ENCODE measurements at regions not wholly inside any gene's neighbourhood (a gene's known extent, or its start where the extent isn't known, plus 50 kb on each side); places are given as distances from the start of the nearest gene placed in this dataset.

DNA sequence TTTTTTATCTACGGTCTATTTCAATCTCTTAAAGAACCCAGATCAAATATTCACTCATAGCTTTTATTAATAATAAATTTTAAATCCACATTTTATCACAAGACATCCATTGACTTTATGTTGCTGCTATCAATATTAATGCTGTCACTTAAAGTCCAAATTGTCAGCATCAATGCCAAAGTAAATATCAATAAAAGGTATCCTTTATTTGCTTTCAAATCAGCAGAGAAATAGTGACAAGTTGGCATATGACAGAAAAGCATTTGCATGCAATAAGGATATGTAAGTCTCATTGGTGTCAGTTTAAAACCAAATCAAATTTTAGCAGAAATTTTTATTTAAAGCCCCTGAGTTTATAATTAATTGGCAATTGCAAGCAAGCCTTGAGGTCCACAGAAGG is 775.4 kb downstream of the ADCYAP1 start:
- TF ChIP-seq, protein P1, sequence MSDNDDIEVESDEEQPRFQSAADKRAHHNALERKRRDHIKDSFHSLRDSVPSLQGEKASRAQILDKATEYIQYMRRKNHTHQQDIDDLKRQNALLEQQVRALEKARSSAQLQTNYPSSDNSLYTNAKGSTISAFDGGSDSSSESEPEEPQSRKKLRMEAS (IDR thresholded peaks at IDR 0.05): no peak
- Histone ChIP-seq H3K27ac (ENCODE audit: low read depth in 1 of 2, low read length in 2 of 2) (no peak overlapping the region), H3K36me3 (ENCODE audit: control insufficient read depth in 4 of 4, insufficient read depth in 3 of 4, low read depth in 1 of 4, low read length in 3 of 4) (no peaks in the 10 kb centered on the region), H3K27me3 (ENCODE audit: control insufficient read depth in 4 of 4, insufficient read depth in 4 of 4, low read length in 3 of 4) (peaks cover 0 to 3% (median 0%) of the 10 kb centered on the region in 4 donors), H3K9ac (ENCODE audit: low read depth in 1 of 2, low read length in 2 of 2) (no peak overlapping the region), H3K4me1 (ENCODE audit: control insufficient read depth in 4 of 4, insufficient read depth in 4 of 4, low read length in 3 of 4) (no peaks in the 10 kb centered on the region), H3K9me3 (ENCODE audit: control insufficient read depth in 4 of 4, low read length in 3 of 4) (no peaks in the 10 kb centered on the region), H3K4me3 (ENCODE audit: low read depth in 1 of 3, low read length in 3 of 3) (no peak overlapping the region)
- no peak for DNase-seq (ENCODE audit: low spot score)
- 88% methylated on average over 1 of the region's 1 CpG for WGBS

DNA sequence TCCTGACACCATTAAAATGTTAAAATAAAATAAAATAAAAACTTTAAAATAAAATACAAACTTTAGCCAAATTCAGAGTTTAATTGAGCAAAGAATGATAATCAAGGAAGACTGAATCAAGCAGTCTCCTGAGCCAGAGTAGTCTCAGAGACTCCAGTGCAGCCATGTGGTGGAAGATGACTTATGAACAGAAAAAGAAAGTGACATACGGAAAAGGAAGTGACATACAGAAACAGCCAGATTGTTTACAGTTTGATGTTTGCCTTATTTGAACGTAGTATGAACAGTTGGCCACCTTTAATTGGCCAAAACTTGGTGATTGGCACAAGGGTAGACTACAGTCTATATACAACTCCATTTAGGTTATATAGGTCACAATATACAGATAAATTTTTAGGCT is 787.2 kb downstream of the ADCYAP1 start:
- Histone ChIP-seq H3K4me3 (ENCODE audit: low read depth in 1 of 3, low read length in 3 of 3) (no peak overlapping the region), H3K4me1 (ENCODE audit: control insufficient read depth in 4 of 4, insufficient read depth in 4 of 4, low read length in 3 of 4) (no peaks in the 10 kb centered on the region), H3K27me3 (ENCODE audit: control insufficient read depth in 4 of 4, insufficient read depth in 4 of 4, low read length in 3 of 4) (no peaks in the 10 kb centered on the region), H3K9me3 (ENCODE audit: control insufficient read depth in 4 of 4, low read length in 3 of 4) (no peaks in the 10 kb centered on the region), H3K27ac (ENCODE audit: low read depth in 1 of 2, low read length in 2 of 2) (no peak overlapping the region), H3K9ac (ENCODE audit: low read depth in 1 of 2, low read length in 2 of 2) (no peak overlapping the region), H3K36me3 (ENCODE audit: control insufficient read depth in 4 of 4, insufficient read depth in 3 of 4, low read depth in 1 of 4, low read length in 3 of 4) (no peaks in the 10 kb centered on the region)
- WGBS: 83% methylated on average over 2 of the region's 2 CpGs
- DNase-seq (ENCODE audit: low spot score): no peak
- TF ChIP-seq, protein P1 (IDR thresholded peaks at IDR 0.05): no peak
- TF ChIP-seq, protein P2, sequence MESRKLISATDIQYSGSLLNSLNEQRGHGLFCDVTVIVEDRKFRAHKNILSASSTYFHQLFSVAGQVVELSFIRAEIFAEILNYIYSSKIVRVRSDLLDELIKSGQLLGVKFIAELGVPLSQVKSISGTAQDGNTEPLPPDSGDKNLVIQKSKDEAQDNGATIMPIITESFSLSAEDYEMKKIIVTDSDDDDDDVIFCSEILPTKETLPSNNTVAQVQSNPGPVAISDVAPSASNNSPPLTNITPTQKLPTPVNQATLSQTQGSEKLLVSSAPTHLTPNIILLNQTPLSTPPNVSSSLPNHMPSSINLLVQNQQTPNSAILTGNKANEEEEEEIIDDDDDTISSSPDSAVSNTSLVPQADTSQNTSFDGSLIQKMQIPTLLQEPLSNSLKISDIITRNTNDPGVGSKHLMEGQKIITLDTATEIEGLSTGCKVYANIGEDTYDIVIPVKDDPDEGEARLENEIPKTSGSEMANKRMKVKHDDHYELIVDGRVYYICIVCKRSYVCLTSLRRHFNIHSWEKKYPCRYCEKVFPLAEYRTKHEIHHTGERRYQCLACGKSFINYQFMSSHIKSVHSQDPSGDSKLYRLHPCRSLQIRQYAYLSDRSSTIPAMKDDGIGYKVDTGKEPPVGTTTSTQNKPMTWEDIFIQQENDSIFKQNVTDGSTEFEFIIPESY (IDR thresholded peaks at IDR 0.05): no peak
- TF ChIP-seq JUND (IDR thresholded peaks at IDR 0.05): no peak
- TF ChIP-seq HNF4G (IDR thresholded peaks at IDR 0.05): no peak
- TF ChIP-seq, protein P3, sequence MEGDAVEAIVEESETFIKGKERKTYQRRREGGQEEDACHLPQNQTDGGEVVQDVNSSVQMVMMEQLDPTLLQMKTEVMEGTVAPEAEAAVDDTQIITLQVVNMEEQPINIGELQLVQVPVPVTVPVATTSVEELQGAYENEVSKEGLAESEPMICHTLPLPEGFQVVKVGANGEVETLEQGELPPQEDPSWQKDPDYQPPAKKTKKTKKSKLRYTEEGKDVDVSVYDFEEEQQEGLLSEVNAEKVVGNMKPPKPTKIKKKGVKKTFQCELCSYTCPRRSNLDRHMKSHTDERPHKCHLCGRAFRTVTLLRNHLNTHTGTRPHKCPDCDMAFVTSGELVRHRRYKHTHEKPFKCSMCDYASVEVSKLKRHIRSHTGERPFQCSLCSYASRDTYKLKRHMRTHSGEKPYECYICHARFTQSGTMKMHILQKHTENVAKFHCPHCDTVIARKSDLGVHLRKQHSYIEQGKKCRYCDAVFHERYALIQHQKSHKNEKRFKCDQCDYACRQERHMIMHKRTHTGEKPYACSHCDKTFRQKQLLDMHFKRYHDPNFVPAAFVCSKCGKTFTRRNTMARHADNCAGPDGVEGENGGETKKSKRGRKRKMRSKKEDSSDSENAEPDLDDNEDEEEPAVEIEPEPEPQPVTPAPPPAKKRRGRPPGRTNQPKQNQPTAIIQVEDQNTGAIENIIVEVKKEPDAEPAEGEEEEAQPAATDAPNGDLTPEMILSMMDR (IDR thresholded peaks at IDR 0.05; ENCODE audit: low read depth, low read length, missing input control): no peak
- TF ChIP-seq GABPA (IDR thresholded peaks at IDR 0.05 in 1 of 2, conservative IDR thresholded peaks at IDR 0.05 in 1 of 2): no peak
- no peak for TF ChIP-seq YY1 (IDR thresholded peaks at IDR 0.05)
- TF ChIP-seq NR2F2 (IDR thresholded peaks at IDR 0.05): no peak
- no peak for TF ChIP-seq FOXA1 (IDR thresholded peaks at IDR 0.05)
- no peak for TF ChIP-seq SP1 (IDR thresholded peaks at IDR 0.05)
- no peak for TF ChIP-seq TAF1 (conservative IDR thresholded peaks at IDR 0.05)
- no peak for TF ChIP-seq HNF4A (conservative IDR thresholded peaks at IDR 0.05)
- TF ChIP-seq, protein P4, sequence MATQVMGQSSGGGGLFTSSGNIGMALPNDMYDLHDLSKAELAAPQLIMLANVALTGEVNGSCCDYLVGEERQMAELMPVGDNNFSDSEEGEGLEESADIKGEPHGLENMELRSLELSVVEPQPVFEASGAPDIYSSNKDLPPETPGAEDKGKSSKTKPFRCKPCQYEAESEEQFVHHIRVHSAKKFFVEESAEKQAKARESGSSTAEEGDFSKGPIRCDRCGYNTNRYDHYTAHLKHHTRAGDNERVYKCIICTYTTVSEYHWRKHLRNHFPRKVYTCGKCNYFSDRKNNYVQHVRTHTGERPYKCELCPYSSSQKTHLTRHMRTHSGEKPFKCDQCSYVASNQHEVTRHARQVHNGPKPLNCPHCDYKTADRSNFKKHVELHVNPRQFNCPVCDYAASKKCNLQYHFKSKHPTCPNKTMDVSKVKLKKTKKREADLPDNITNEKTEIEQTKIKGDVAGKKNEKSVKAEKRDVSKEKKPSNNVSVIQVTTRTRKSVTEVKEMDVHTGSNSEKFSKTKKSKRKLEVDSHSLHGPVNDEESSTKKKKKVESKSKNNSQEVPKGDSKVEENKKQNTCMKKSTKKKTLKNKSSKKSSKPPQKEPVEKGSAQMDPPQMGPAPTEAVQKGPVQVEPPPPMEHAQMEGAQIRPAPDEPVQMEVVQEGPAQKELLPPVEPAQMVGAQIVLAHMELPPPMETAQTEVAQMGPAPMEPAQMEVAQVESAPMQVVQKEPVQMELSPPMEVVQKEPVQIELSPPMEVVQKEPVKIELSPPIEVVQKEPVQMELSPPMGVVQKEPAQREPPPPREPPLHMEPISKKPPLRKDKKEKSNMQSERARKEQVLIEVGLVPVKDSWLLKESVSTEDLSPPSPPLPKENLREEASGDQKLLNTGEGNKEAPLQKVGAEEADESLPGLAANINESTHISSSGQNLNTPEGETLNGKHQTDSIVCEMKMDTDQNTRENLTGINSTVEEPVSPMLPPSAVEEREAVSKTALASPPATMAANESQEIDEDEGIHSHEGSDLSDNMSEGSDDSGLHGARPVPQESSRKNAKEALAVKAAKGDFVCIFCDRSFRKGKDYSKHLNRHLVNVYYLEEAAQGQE (IDR thresholded peaks at IDR 0.05): no peak
- no peak for TF ChIP-seq RXRA (IDR thresholded peaks at IDR 0.05)
- no peak for TF ChIP-seq EGR1 (IDR thresholded peaks at IDR 0.05; ENCODE audit: low read depth in 2 of 2)
- TF ChIP-seq, protein P5, sequence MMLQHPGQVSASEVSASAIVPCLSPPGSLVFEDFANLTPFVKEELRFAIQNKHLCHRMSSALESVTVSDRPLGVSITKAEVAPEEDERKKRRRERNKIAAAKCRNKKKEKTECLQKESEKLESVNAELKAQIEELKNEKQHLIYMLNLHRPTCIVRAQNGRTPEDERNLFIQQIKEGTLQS (IDR thresholded peaks at IDR 0.05): no peak
- no peak for TF ChIP-seq FOXA2 (IDR thresholded peaks at IDR 0.05)
- no peak for TF ChIP-seq RAD21 (IDR thresholded peaks at IDR 0.05)
